ENCODE measurements at regions not wholly inside any gene's neighbourhood (a gene's known extent, or its start where the extent isn't known, plus 50 kb on each side); places are given as distances from the start of the nearest gene placed in this dataset.

- Histone ChIP-seq H3K9me2 (ENCODE audit: insufficient read depth) (no peaks in the 10 kb centered on the region), H3K4me2 (ENCODE audit: low read length) (no peak overlapping the region), H3K9ac (ENCODE audit: low read length) (no peak overlapping the region), H4K20me1 (ENCODE audit: insufficient read depth) (no peaks in the 10 kb centered on the region), H3K27ac (ENCODE audit: low read depth, low read length) (no peak overlapping the region), H3K27me3 (ENCODE audit: insufficient read depth, low read length) (no peaks in the 10 kb centered on the region), H2AFZ (ENCODE audit: low read depth, low read length, poor library complexity, severe bottlenecking) (no peak overlapping the region), H3K36me3 (ENCODE audit: control insufficient read depth in 1 of 2, insufficient read depth in 2 of 2, low read length in 2 of 2) (no peaks in the 10 kb centered on the region), H3K79me2 (ENCODE audit: insufficient read depth, low read length) (no peaks in the 10 kb centered on the region), H3K4me1 (ENCODE audit: control insufficient read depth in 1 of 2, insufficient read depth in 2 of 2, low read length in 2 of 2) (no peaks in the 10 kb centered on the region), H3K9me3 (ENCODE audit: control insufficient read depth in 1 of 2, insufficient read depth in 1 of 2, low read depth in 1 of 2, low read length in 2 of 2) (no peaks in the 10 kb centered on the region), H3K4me3 (replicated peaks in 1 of 2; ENCODE audit: low read depth in 1 of 2, low read length in 2 of 2) (no peak overlapping the region)
- POLR2A ChIA-PET: no interaction called here
- no peak for ATAC-seq
- RAD21 ChIA-PET (ENCODE audit: low non-redundant PET in 1 of 2, low total read pairs in 2 of 2, uncharacterized antibody in 2 of 2, unreplicated experiment in 2 of 2): no interaction called here
- CTCF ChIA-PET: no interaction called here
- no peak for TF ChIP-seq CTCF (IDR thresholded peaks at IDR 0.05 in 2 of 3, conservative IDR thresholded peaks at IDR 0.05 in 1 of 3; ENCODE audit: borderline replicate concordance in 1 of 3, insufficient read depth in 1 of 3, low read depth in 2 of 3, low read length in 2 of 3)
- no peak for TF ChIP-seq SP1 (IDR thresholded peaks at IDR 0.05; ENCODE audit: low read depth)
- TF ChIP-seq ELF1 (IDR thresholded peaks at IDR 0.05; ENCODE audit: borderline replicate concordance, low read depth): no peak
- no peak for TF ChIP-seq CEBPB (IDR thresholded peaks at IDR 0.05; ENCODE audit: low read depth)
- TF ChIP-seq JUND (IDR thresholded peaks at IDR 0.05): no peak
- TF ChIP-seq EZH2 (IDR thresholded peaks at IDR 0.05): no peak
- no peak for TF ChIP-seq TCF7L2 (IDR thresholded peaks at IDR 0.05; ENCODE audit: borderline replicate concordance, extremely low read depth, insufficient read depth, insufficient read length)
- no peak for TF ChIP-seq CBX3 (IDR thresholded peaks at IDR 0.05; ENCODE audit: low read depth)
- TF ChIP-seq ZNF274 (IDR thresholded peaks at IDR 0.05; ENCODE audit: low read depth, low read length): no peak
- TF ChIP-seq RAD21 (IDR thresholded peaks at IDR 0.05; ENCODE audit: low read depth): no peak
- no peak for TF ChIP-seq EGR1 (IDR thresholded peaks at IDR 0.05; ENCODE audit: low read depth)
- DNase-seq (ENCODE audit: low read depth, low spot score): no peak
- no TSS peak for BruUV-seq (replicated peaks)
- intact Hi-C loops (cut with micrococcal nuclease): no loop called here
Measured at GRCh38 chr16:52611817-52612673, 65.1 kb upstream of the TOX3 start.

All from HCT116 (cell line).